Cardiac septum (tissue), 1 donor: ENCODE measurements at regions not wholly inside any gene's neighbourhood (a gene's known extent, or its start where the extent isn't known, plus 50 kb on each side); places are given as distances from the start of the nearest gene placed in this dataset.
"Not testable (repeated sequence)": the region's sequence is repeated elsewhere in the genome, so short reads cannot be mapped to it uniquely, and the experiment has no call there.

ENCODE experiments used
- DNase-seq: peaks from one replicate; pipeline ENCODE4 v3.0.0-alpha.2; 2020; ENCODE audit warnings: low spot score
- intact Hi-C: fragments of 100-400 bp; cut with DNase I; formaldehyde crosslinking; loops from one replicate; pipeline ENCODE4 v1.14.0; 2022
- donor health status: DM: no; HTN: no; CAD: no.

DNA sequence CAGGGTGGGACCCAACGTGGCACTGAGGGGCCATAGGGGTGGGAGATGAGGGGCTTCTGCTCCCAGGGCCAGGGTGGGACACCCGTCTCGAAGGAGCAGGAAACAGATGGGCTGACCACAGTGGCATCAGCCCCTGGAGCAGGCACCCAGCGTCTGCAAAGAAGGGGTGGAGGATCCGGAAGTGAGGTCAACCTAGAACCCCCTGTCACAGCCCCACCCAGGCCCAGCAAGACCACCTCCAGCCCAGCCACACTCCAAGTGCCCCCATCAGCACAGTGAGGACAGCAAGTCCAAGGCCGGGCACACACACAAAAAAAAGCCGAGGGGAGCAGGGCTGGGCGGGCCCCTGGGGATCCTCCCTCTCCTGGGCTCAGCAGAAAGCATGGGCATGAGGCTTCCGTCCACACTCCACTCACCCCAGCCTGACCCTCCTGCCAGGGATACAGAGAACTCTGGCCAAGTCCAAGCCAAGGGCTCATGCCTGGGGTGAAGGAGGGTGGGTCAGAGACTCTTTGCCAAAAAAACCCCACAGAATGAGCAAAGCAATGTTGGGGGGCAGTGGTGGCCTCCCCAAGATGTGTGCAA is 111.0 kb downstream of the FOXL3 start:
- intact Hi-C loops = no loop called here
- DNase-seq = peak; percentile 36

DNA sequence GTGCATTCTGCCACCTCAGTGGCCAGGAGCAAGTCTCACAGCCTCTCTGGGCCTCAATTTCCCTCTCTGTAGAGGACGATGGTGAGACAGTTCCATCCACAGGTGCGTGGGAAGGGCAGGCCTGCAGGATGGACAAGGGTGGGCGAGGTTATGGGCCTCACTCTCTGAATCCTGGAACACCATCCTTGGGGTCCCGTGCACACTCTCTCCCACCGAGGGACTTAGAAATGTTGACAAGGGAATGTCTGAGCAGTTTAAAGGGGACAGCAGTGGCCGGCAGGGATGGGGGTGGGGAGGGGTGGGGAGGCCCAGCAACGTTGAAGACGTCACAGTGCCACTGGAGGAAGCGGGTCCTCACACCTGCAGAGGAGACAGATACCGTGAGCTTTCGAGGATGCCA is 111.5 kb downstream of the FOXL3 start:
- peak; percentile 14 for DNase-seq
- intact Hi-C loops = no loop called here

DNA sequence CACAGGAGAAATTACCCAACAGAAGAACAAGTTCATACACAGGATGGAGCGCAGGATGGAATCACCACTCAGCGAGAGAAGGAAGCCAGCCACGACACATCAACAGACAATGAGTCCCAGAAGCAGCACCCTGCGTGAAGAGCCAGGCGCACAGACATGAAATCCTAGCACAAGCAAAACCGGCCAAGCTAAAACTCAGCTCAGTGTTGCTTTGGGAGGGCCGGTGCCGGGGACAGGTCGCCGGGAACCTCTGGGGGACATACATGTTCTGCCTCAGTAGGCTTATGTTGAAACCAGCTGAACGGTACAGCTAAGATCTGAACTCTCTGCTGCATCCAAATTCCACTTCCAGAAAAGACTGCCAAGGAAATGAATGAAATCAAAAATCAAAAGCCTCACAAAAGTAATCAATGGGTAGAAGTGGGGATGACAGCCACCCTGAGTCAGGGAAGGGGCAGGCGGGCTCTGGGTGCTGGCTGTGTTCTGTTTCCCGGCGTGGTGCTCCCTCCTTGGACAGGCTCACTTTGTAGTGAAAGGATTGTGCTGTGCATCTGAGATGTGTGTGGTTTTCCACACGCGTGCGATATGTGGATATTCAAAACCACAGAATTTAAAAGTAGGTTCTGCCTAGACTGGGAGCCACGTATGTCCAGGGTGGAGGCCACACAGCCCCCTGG is 114.7 kb downstream of the PDGFA start:
- DNase-seq = peak; percentile 29
- intact Hi-C loops = no loop called here

DNA sequence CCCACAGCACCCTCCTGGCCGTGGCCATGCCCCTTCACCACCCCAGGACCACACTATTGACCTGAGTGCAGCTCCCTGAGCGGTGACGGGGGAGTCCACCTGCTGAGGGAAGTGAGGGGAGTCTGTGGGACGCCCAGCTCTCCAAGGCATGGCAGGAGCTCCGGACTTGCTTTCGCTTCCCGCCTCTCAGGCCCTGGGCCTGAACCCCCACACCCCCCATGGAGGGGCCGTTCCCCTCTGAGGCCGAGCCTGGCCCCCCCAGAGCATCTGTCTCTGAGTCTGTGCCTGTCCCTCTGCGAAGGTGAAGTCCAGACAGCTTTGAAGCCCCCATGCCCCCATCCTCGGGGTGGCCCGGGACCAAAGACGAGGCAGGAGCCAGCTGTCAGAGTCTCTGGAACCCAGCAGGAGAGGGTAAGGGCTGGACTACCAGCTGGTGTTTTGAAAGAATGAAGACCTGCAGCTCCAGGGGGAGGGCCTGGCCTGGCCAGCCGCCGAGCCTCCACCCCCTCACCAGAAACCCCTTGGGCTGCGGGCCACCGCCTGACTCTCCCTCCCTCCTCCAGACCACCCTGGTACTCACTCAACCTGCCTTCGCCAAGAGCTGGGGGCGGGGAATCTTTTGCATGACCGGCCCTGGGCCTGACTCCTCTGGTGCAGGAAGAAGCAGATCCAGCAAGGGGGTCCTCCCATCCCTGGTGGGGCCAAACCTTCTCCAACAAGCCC is 114.0 kb downstream of the PDGFA start:
- intact Hi-C loops = no loop called here
- DNase-seq = peak; percentile 54

DNA sequence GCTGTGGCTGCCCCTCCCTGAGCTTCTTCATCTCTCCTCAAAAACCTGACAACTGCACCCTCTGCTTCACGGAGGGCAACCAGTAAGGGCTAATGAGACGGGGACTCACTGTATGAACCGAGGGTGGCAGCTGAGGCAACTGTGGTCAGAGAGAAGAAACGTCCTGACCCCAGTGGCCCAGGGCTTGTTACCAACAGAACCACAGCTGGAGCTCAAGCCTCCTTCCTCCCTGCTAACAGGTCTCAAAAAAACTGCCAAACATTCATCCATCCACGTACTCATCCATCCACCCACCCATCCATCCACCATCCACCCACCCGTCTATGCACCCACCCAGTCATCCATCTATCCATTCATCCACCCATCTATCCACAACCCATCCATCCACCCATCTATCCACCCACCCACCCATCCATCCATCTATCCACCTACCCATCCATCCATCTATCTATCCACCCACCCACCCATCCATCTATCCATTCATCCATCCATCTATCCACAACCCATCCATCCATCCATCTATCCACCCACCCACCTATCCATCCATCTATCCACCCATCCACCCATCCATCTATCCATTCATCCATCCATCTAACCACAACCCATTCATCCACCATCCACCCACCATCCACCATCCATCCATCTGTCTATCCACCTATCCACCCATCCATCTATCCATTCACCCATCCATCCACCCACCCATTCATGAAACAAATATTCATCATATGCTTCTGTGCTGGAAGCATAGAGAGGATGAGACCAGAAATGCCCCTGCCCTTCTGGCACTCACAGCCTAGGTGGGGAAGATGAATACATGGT is 111.7 kb downstream of the PDGFA start:
- peak; percentile 20 for DNase-seq
- intact Hi-C loops = no loop called here

DNA sequence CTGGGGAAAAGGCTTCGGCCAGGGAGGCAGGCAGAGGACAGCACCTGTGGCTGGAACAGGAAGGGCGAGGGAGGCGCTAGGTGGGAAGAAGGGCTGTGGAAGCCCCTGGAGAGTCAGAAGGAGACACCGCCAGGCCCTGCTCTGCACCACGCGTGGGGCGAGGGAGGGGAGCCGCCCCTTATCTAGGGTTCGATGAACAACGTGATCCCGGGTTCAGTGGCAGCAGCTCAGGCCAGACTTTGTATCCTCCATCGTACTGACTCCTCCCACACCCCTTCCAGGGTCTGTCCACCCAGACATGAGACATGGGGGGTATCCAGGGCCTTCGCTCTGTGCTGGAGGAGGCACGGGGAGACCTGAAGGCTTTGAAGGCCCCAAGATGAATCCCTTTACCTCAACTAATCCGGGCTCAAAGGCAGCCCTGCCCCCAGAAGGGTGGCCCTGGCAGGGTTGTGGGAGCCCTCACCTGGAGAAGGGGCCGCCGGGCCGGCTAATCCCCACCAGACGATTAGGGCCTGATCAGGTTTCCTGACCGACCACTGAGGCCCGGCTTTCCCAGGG is 110.8 kb downstream of the PDGFA start:
- intact Hi-C loops = no loop called here
- DNase-seq = peak; percentile 68

DNA sequence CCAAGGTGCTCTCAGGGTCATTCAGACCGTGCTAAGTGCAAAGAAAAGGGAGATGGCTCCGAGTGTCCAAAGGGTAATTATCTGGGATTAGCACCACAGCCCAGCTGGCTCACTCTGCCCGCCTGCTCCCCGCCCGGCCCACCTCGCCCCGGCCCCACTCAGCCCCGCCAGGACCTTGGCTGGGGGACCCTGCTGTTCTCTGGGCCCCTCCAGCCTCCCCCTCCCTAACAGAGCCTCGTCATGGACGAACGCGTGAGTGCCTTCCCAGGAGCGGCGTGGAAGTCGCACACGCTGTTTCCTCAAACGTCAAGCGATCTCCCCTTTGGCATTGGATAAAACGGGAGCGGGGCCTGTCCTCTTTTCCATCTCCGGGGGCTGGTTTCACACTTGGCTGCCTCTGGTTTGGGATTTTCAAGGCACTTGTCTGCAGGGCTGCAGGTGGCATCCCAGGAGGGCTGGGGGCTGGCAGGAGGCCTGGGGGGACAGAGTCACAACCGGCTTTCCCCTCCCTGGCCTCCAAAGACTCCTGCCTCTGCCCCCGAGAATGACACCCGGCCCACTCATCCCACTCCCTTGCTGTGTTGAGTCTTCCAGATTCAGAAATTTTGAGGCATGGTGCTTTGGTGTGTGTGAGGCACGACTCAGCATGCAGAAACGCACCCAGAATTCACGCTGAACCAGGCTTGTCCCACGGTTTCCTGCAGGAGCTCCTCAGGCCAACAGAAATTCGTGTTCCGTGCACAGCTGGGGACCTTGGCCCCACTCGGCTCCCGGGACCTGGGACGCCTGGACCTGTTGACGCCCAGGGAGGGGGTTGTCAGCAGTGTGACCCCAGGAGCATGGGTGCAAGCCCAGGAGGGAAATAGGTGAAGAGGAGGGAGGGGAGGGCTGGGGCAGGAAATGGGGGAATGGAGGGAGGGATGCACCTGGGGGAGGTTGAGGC is 110.0 kb downstream of the PDGFA start:
- no peak for DNase-seq
- intact Hi-C loops = no loop called here

DNA sequence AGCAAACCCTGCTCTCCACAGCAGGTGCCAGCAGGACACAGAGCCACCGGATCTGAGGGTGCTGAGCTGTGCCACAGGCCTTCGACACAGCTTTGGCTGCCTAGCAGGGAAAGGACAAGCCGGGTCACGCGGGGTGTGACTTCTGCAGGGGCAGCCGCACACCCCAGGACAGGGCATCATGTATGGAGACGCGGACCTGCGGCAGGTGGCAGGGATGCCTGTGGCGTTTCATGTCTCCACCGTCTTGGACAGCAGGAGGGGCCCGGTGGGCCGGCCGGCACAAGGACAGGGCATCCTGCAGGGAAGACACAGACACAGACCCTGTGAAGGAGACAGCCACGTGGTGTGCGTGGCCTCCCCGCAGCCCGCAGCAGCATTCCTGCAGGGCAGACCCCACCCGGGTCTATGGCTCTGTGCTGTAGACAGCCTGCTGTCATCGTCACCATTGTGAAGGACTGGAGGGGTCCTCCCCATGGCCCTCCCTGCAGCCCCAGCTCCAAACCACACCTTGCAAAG is 109.2 kb downstream of the PDGFA start:
- no peak for DNase-seq
- intact Hi-C loops = no loop called here

DNA sequence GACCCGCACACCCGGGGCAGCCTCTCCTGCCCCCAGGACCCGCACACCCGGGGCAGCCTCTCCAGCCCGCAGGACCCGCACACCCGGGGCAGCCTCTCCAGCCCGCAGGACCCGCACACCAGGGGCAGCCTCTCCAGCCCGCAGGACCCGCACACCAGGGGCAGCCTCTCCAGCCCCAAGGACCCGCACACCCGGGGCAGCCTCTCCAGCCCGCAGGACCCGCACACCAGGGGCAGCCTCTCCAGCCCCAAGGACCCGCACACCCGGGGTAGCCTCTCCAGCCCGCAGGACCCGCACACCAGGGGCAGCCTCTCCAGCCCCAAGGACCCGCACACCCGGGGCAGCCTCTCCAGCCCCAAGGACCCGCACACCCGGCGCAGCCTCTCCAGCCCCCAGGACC is 108.5 kb downstream of the PDGFA start:
- DNase-seq, intact Hi-C loops: not testable (repeated sequence)

DNA sequence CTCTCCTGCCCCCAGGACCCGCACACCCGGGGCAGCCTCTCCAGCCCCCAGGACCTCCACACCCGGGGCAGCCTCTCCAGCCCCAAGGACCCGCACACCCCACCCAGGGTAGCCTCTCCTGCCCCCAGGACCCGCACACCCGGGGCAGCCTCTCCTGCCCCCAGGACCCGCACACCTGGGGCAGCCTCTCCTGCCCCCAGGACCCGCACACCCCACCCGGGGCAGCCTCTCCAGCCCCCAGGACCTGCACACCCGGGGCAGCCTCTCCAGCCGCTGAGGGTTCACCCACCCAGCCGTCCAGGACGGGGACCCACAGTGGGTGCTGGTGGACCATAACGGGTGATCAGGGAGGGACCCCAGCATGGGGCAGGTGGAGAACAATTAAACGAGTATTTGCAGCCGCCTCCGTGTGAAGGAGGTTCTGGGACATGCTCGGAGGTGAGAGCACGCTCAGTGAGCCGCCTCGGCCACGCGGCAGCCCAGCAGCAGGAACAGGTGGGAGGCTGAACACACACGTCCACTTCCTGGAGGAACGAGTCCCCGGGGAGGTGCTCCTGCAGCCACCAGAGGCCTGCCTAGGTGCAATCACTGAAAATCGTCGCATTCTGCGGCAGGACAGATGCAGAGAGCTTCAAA is 107.9 kb downstream of the PDGFA start:
- intact Hi-C loops = no loop called here
- DNase-seq = no peak

DNA sequence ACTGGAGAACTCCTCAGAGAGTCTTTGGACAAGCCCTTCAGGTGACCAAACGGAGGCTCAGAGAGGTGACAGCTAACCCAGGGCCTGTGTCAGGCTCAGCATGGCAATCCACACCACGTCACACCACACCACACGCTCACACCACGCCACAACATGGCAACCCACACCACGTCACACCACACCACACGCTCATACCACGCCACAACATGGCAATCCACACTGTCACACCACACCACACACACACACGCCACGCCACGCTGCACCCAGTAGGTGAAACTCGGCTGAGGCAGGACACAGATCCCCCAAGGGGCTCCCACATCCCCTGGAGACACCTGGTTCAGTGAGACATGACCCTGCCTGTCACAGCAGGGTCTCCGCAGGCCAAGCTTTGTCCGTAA is 107.3 kb downstream of the PDGFA start:
- intact Hi-C loops = no loop called here
- DNase-seq = no peak

DNA sequence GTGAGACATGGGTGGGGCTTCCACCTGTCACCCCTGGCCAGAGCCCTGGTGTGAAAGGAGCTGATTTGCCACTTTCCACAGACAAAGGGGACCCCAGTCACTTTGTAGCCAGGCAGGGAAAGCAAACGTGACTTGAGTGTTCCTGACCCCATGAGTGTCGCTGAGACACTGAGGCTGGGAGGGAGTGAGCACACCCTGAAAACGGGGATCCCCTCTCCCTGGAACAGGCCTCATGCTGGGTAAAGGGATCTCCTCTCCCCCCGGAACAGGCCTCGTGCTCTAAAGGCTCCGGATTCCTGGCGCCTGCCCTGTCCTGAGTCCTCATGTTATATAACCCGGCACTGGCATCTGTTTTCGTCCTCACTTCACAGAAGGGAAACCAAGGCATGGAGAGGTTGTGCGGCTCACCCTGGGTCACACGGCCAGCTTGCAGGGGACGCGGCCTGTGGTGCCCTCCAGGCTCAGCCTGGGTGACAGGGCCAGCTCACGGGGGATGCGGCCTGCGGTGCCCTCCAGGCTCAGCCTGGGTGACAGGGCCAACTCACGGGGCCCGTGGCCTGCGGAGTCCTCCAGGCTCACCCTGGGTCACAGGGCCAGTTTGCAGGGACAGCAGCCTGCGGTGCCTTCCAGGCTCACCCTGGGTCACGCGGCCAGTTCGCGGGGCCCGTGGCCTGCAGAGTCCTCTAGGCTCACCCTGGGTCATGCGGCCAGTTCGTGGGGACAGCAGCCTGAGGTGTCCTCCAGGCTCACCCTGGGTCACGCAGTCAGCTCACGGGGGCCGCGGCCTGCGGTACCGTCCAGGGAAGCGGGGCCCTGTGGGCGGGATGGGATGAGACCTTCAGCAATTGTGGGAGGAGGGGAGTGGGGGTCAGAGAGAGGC is 104.7 kb downstream of the PDGFA start:
- intact Hi-C loops = no loop called here
- no peak for DNase-seq

DNA sequence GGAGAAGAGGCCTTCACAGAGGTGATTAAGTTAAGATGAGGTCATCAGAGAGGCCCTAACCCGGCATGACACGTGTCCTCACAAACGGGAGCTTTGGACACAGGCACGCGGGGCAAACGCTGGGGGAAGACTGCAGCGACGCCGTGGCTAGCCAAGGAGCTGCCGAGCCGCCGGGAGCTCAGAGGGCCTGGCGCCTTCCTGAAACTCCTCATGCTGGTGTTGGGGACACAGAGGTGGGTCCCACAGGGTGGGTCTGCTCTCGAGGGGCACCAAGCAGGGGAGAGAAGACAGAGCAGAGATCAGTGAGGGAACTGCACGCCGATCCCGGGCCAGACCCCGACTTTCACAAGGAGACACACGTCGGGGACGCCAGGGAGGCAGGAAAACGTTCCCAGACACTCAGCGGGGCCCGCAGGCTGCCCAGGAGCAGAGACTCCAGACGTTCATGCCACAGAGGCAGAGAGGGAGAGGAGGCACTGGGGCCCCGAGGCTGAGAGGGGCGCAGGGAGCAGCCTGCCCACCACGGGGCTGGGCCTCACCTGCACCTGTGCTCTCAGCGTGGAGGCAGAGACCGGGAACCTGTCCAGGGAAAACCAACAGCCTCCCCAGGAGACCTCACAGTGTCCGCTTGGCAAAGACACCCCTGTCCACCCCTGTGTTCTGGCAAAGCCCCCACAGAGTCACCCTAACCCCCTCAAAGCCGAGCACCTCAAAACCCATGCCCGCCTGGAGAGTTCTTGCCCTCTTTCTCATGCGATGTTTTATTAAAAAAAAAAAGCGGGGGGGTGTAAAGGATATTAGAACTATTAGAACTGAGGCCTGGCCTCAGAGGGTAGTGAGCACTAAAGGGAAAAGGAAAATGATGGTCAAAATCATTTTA is 103.8 kb downstream of the PDGFA start:
- intact Hi-C loops = no loop called here
- no peak for DNase-seq

DNA sequence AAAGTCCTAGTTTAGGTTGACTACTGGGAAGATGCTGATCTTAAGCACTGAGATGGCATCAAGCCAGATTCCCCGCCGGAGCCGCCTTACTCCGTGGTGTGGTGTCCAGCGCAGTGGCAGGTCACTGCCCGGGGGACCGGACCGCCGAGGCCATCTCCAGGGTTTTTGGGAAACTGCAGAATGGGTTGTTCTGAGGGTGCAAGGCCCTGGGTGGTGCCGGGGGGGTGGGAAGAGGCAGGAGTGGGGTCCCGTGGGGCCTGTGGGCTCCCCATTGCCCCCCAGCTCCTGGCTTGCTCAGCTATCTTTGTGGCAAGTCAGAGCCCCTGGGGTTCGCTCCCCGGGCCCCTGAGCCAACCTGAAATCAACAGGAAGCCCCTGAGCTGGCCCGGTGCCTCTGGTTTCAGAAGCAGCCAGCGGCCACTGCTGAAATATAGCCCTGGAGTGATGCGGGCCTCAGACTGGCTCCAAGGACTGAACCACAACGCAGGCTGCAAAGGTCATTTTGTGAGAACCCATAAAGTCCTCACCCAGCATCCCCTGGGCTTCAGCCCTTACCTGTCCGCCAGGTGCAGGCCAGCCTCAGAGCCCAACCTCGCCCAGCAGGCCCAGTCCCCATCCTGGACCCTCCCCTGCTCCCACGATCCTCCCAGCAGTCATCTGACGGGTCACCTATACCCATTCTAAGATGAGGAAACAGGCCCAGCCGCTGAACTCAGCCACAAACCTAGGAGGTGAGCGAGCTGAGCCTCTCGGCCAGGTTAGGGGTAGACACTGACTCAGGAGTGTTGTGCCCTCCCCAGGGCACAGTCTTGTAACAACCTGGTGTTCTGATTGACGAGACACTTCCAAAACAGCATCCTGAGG is 102.7 kb downstream of the PDGFA start:
- DNase-seq = no peak

DNA sequence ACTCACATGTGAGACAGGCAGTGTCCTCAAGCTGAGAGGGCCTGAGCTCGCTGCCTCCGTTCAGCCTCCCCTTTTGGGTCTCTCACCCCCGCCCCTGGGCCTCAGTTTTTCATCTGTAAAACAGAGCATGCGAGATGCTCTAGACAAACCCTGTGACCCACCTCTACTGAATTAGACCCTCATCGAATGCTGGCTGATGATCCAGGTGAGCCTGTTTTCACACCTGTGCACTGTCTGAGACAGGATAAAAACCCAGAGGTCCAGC is 102.1 kb downstream of the PDGFA start:
- intact Hi-C loops = no loop called here
- DNase-seq = no peak

More for the DNA sequence above, 102.7 kb downstream of the PDGFA start:
- intact Hi-C loops = no loop called here
